ENCODE measurements at regions not wholly inside any gene's neighbourhood (a gene's known extent, or its start where the extent isn't known, plus 50 kb on each side); places are given as distances from the start of the nearest gene placed in this dataset.

DNA sequence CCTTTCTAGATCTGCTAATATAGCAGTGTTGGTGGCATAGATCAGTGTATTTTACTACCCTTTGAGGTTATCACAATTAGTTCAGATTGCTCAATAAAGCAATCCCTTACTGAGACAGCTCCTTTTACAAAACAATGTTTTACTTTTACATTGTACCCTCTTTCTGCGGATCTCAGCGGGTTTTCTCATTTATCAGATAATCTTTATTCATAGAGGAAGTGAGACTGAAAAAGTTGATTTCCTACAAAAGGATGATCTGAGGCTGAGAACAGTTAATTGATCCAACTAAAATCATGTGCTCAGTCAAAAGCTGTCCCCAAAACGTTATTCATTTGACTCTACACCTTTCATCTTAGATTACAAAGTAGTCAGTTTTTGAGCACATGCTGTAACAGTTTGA is 2319.9 kb downstream of the LRRC4C start:
- no peak for DNase-seq (ENCODE audit: low spot score)
- Histone ChIP-seq H3K4me1 (ENCODE audit: insufficient read depth, low read length, poor library complexity, severe bottlenecking) (no peaks in the 10 kb centered on the region), H3K9me2 (ENCODE audit: insufficient read depth, low read length) (no peaks in the 10 kb centered on the region), H3K4me2 (ENCODE audit: low read length) (no peak overlapping the region), H3K9me3 (ENCODE audit: low read length) (peaks cover 4% of the 10 kb centered on the region; the same call in 1 of the 2 replicates), H3K79me2 (ENCODE audit: insufficient read depth, low read depth, low read length) (no peaks in the 10 kb centered on the region), H4K20me1 (ENCODE audit: insufficient read depth, low read length) (no peaks in the 10 kb centered on the region), H2AFZ (ENCODE audit: low read length) (no peak overlapping the region), H3K27ac (ENCODE audit: low read depth, low read length, poor library complexity, severe bottlenecking) (no peak overlapping the region), H3K36me3 (ENCODE audit: insufficient read depth, low read length) (no peaks in the 10 kb centered on the region), H3K4me3 (ENCODE audit: low read depth, low read length, poor library complexity, severe bottlenecking) (no peak overlapping the region)
- ChIA-PET CTCF (ENCODE audit: unreplicated experiment) (no interaction called here), POLR2A (no interaction called here)
- TF ChIP-seq EZH2phosphoT487 (IDR thresholded peaks at IDR 0.05; ENCODE audit: borderline replicate concordance, low read depth, low read length), result no peak
- TF ChIP-seq, protein P1, sequence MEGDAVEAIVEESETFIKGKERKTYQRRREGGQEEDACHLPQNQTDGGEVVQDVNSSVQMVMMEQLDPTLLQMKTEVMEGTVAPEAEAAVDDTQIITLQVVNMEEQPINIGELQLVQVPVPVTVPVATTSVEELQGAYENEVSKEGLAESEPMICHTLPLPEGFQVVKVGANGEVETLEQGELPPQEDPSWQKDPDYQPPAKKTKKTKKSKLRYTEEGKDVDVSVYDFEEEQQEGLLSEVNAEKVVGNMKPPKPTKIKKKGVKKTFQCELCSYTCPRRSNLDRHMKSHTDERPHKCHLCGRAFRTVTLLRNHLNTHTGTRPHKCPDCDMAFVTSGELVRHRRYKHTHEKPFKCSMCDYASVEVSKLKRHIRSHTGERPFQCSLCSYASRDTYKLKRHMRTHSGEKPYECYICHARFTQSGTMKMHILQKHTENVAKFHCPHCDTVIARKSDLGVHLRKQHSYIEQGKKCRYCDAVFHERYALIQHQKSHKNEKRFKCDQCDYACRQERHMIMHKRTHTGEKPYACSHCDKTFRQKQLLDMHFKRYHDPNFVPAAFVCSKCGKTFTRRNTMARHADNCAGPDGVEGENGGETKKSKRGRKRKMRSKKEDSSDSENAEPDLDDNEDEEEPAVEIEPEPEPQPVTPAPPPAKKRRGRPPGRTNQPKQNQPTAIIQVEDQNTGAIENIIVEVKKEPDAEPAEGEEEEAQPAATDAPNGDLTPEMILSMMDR (conservative IDR thresholded peaks at IDR 0.05; ENCODE audit: low read length), result no peak
- BruUV-seq (replicated peaks), result no TSS peak
- intact Hi-C loops (cut with micrococcal nuclease; ENCODE audit: unreplicated experiment), result no loop called here

DNA sequence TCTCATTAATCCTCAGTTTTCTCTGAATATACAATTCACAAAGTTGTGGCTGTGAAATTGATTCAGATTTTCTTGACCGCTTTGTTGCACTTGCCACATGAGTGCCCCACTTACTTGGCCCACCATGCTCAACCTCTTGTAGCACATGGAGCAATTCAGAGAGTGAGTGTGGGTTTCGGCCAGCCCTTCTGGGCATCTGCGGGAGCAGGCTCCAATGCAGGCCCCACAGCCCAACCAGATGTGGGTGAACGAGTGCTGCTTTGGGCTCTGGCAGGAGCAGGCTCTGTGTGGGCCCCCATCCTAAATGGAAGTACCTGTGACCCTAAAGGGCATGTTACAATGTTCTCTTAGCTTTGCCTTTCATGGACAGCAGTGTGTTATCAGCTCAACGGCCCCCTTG is 2338.6 kb downstream of the LRRC4C start:
- BruUV-seq (replicated peaks), result no TSS peak
- H2AFZ ChIP-seq (ENCODE audit: low read length), result no peak overlapping the region
- H3K79me2 ChIP-seq (ENCODE audit: insufficient read depth, low read depth, low read length), result no peaks in the 10 kb centered on the region
- H3K27ac ChIP-seq (ENCODE audit: low read depth, low read length, poor library complexity, severe bottlenecking), result no peak overlapping the region
- no peaks in the 10 kb centered on the region for H3K9me2 ChIP-seq (ENCODE audit: insufficient read depth, low read length)
- DNase-seq (ENCODE audit: low spot score), result no peak
- H3K9me3 ChIP-seq (ENCODE audit: low read length), result 0 out of 2 replicates have a peak, but pooled peaks cover 3% of the 10 kb centered on the region
- no peaks in the 10 kb centered on the region for H3K36me3 ChIP-seq (ENCODE audit: insufficient read depth, low read length)
- H3K4me3 ChIP-seq (ENCODE audit: low read depth, low read length, poor library complexity, severe bottlenecking), result no peak overlapping the region
- TF ChIP-seq, protein P1 (conservative IDR thresholded peaks at IDR 0.05; ENCODE audit: low read length), result no peak
- TF ChIP-seq EZH2phosphoT487 (IDR thresholded peaks at IDR 0.05; ENCODE audit: borderline replicate concordance, low read depth, low read length), result no peak
- intact Hi-C loops (cut with micrococcal nuclease; ENCODE audit: unreplicated experiment), result no loop called here
- no peaks in the 10 kb centered on the region for H3K4me1 ChIP-seq (ENCODE audit: insufficient read depth, low read length, poor library complexity, severe bottlenecking)
- no peaks in the 10 kb centered on the region for H4K20me1 ChIP-seq (ENCODE audit: insufficient read depth, low read length)
- no peak overlapping the region for H3K4me2 ChIP-seq (ENCODE audit: low read length)
- CTCF ChIA-PET (ENCODE audit: unreplicated experiment), result no interaction called here
- POLR2A ChIA-PET, result no interaction called here

DNA sequence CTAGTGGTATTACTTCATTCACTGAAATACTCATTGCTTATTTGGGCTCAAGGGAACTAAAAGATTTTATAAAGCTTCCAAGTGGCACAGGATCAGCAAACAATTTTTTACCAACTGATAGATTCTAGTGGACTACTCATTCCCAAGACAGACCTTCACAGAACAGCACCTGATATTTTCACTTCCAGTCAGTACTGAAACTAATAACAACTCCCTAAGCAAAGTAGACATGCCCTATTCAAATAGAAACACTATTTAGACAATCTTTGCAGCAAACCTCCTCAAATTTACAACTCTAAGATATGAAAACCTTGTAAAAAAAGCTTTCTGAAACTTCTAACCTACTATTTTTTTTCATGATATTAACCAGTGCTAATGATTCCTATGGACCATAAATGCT is 2345.8 kb downstream of the LRRC4C start:
- H3K9me3 ChIP-seq (ENCODE audit: low read length), result 0 out of 2 replicates have a peak, but pooled peaks cover 3% of the 10 kb centered on the region
- H3K9me2 ChIP-seq (ENCODE audit: insufficient read depth, low read length), result no peaks in the 10 kb centered on the region
- no peak for DNase-seq (ENCODE audit: low spot score)
- no peak overlapping the region for H3K4me2 ChIP-seq (ENCODE audit: low read length)
- POLR2A ChIA-PET, result no interaction called here
- H3K36me3 ChIP-seq (ENCODE audit: insufficient read depth, low read length), result no peaks in the 10 kb centered on the region
- no peak for TF ChIP-seq EZH2phosphoT487 (IDR thresholded peaks at IDR 0.05; ENCODE audit: borderline replicate concordance, low read depth, low read length)
- TF ChIP-seq, protein P1 (conservative IDR thresholded peaks at IDR 0.05; ENCODE audit: low read length), result no peak
- no peaks in the 10 kb centered on the region for H4K20me1 ChIP-seq (ENCODE audit: insufficient read depth, low read length)
- H3K4me1 ChIP-seq (ENCODE audit: insufficient read depth, low read length, poor library complexity, severe bottlenecking), result no peaks in the 10 kb centered on the region
- intact Hi-C loops (cut with micrococcal nuclease; ENCODE audit: unreplicated experiment), result no loop called here
- BruUV-seq (replicated peaks), result no TSS peak
- H3K4me3 ChIP-seq (ENCODE audit: low read depth, low read length, poor library complexity, severe bottlenecking), result no peak overlapping the region
- H2AFZ ChIP-seq (ENCODE audit: low read length), result no peak overlapping the region
- H3K27ac ChIP-seq (ENCODE audit: low read depth, low read length, poor library complexity, severe bottlenecking), result no peak overlapping the region
- H3K79me2 ChIP-seq (ENCODE audit: insufficient read depth, low read depth, low read length), result no peaks in the 10 kb centered on the region
- CTCF ChIA-PET (ENCODE audit: unreplicated experiment), result no interaction called here

Measured in OCI-LY7 (cell line).